ENCODE measurements at regions not wholly inside any gene's neighbourhood (a gene's known extent, or its start where the extent isn't known, plus 50 kb on each side); places are given as distances from the start of the nearest gene placed in this dataset.

- TF ChIP-seq CTCF (IDR thresholded peaks at IDR 0.05), result no peak
- TF ChIP-seq POLR2A (IDR thresholded peaks at IDR 0.05), result no peak
- no peak for TF ChIP-seq POLR2AphosphoS5 (IDR thresholded peaks at IDR 0.05)
These were observed 105.1 kb upstream of the ARHGAP24 start for GRCh38 chr4:85369703-85370380.
